ENCODE measurements at regions not wholly inside any gene's neighbourhood (a gene's known extent, or its start where the extent isn't known, plus 50 kb on each side); places are given as distances from the start of the nearest gene placed in this dataset.

GRCh38 chr2:200179151-200179550 lies 127.3 kb upstream of the SPATS2L start:
- TF ChIP-seq CTCF (IDR thresholded peaks at IDR 0.05; ENCODE audit: low read depth, low read length, poor library complexity, severe bottlenecking) (no peak), EZH2phosphoT487 (IDR thresholded peaks at IDR 0.05; ENCODE audit: borderline replicate concordance, low read length) (no peak)

Measured in DOHH2 (cell line).